H9 (cell line): ENCODE measurements at regions not wholly inside any gene's neighbourhood (a gene's known extent, or its start where the extent isn't known, plus 50 kb on each side); places are given as distances from the start of the nearest gene placed in this dataset.

ENCODE experiments used
- DNase-seq: peaks from one replicate; pipeline ENCODE4 v3.0.0-alpha.2; 2017
- H2AFZ ChIP-seq: one replicate; pipeline ENCODE4 v1.6.1; 2013; ENCODE audit warnings: mild to moderate bottlenecking, low read length, control low read depth, moderate library complexity
- H2AK5ac ChIP-seq: 2 replicates; pipeline ENCODE4 v1.6.1; 2013; ENCODE audit warnings: low read length, control low read depth, mixed read lengths; ENCODE audit not compliant: insufficient read length
- H2BK120ac ChIP-seq: one replicate; pipeline ENCODE4 v1.6.1; 2013; ENCODE audit warnings: low read depth, mild to moderate bottlenecking, low read length, control low read depth, inconsistent platforms; ENCODE audit not compliant: poor library complexity, severe bottlenecking
- H2BK12ac ChIP-seq: 2 replicates; pipeline ENCODE4 v1.6.1; 2013; ENCODE audit warnings: low read length, control low read depth, mixed read lengths, low read depth; ENCODE audit not compliant: insufficient read length
- H2BK15ac ChIP-seq: 2 replicates; pipeline ENCODE4 v1.6.1; 2013; ENCODE audit warnings: low read depth, low read length, control low read depth
- H2BK20ac ChIP-seq: one replicate; pipeline ENCODE4 v1.6.1; 2013; ENCODE audit warnings: low read depth, mild to moderate bottlenecking, low read length, control low read depth, inconsistent platforms; ENCODE audit not compliant: poor library complexity, severe bottlenecking
- H2BK5ac ChIP-seq: 2 replicates; pipeline ENCODE4 v1.6.1; 2013; ENCODE audit warnings: low read length, control low read depth, mixed read lengths; ENCODE audit not compliant: insufficient read length
- H3K14ac ChIP-seq: 2 replicates; pipeline ENCODE4 v1.6.1; 2013; ENCODE audit warnings: low read length, control low read depth; ENCODE audit not compliant: insufficient read depth
- H3K18ac ChIP-seq: 2 replicates; pipeline ENCODE4 v1.6.1; 2013; ENCODE audit warnings: low read depth, mild to moderate bottlenecking, mixed read lengths, low read length, control low read depth; ENCODE audit not compliant: insufficient read length
- H3K23ac ChIP-seq: 2 replicates; pipeline ENCODE4 v1.6.1; 2013; ENCODE audit warnings: low read length, control low read depth, mixed read lengths, low read depth; ENCODE audit not compliant: insufficient read length
- H3K23me2 ChIP-seq: 2 replicates; pipeline ENCODE4 v1.6.1; 2013; ENCODE audit warnings: low read depth, mild to moderate bottlenecking, mixed read lengths, low read length, control low read depth; ENCODE audit not compliant: insufficient read length, poor library complexity, severe bottlenecking
- H3K27ac ChIP-seq: 2 replicates; pipeline ENCODE4 v1.5.1; 2013; ENCODE audit warnings: low read length, control low read depth, mixed read lengths, low read depth; ENCODE audit not compliant: insufficient read length
- H3K27me3 ChIP-seq: 2 replicates; pipeline ENCODE4 v1.6.1; 2013; ENCODE audit warnings: low read length, control low read depth, inconsistent platforms; ENCODE audit not compliant: insufficient read depth
- H3K4ac ChIP-seq: 2 replicates; pipeline ENCODE4 v1.6.1; 2013; ENCODE audit warnings: low read depth, mild to moderate bottlenecking, control low read depth, inconsistent platforms, low read length, moderate library complexity
- H3K4me1 ChIP-seq: 2 replicates; pipeline ENCODE4 v1.6.1; 2013; ENCODE audit warnings: low read length, control low read depth, inconsistent platforms; ENCODE audit not compliant: insufficient read depth
- H3K4me2 ChIP-seq: 2 replicates; pipeline ENCODE4 v1.6.1; 2013; ENCODE audit warnings: low read length, control low read depth, mixed read lengths; ENCODE audit not compliant: insufficient read length, insufficient read depth
- H3K56ac ChIP-seq: 2 replicates; pipeline ENCODE4 v1.6.1; 2013; ENCODE audit warnings: low read depth, mild to moderate bottlenecking, mixed read lengths, low read length, control low read depth; ENCODE audit not compliant: insufficient read length
- H3K79me1 ChIP-seq: 2 replicates; pipeline ENCODE4 v1.6.1; 2013; ENCODE audit warnings: low read depth, mild to moderate bottlenecking, moderate library complexity, low read length, control low read depth, inconsistent platforms; ENCODE audit not compliant: insufficient read depth, poor library complexity, severe bottlenecking
- H3K79me2 ChIP-seq: 2 replicates; pipeline ENCODE4 v1.6.1; 2013; ENCODE audit warnings: low read length, control low read depth, inconsistent platforms; ENCODE audit not compliant: insufficient read depth
- H3K9ac ChIP-seq: 2 replicates; pipeline ENCODE4 v1.6.1; 2013; ENCODE audit warnings: low read length, control low read depth, mixed read lengths; ENCODE audit not compliant: insufficient read length; ENCODE audit errors: extremely low read depth
- H3K9me3 ChIP-seq: one replicate; pipeline ENCODE4 v1.6.1; 2013; ENCODE audit warnings: low read depth, low read length, inconsistent platforms; ENCODE audit not compliant: control insufficient read depth
- H3T11ph ChIP-seq: one replicate; pipeline ENCODE4 v1.6.1; 2013; ENCODE audit warnings: mild to moderate bottlenecking, low read length, control low read depth, inconsistent platforms
- H4K20me1 ChIP-seq: one replicate; pipeline ENCODE4 v1.6.1; 2013; ENCODE audit not compliant: control insufficient read depth, insufficient read length, insufficient read depth
- H4K5ac ChIP-seq: 2 replicates; pipeline ENCODE4 v1.6.1; 2013; ENCODE audit warnings: low read depth, mild to moderate bottlenecking, mixed read lengths, low read length, control low read depth; ENCODE audit not compliant: insufficient read length
- H4K8ac ChIP-seq: replicated peaks from 2 replicates; pipeline ENCODE4 v1.6.1; 2013; ENCODE audit warnings: low read length, control low read depth, mixed read lengths, low read depth; ENCODE audit not compliant: insufficient read length
- H4K91ac ChIP-seq: 2 replicates; pipeline ENCODE4 v1.6.1; 2013; ENCODE audit warnings: low read depth, mild to moderate bottlenecking, moderate library complexity, mixed read lengths, low read length, control low read depth; ENCODE audit not compliant: insufficient read length
- H3K27ac Mint-ChIP-seq, 3 experiments: 2 replicates in 2 of 3; 3 replicates in 1 of 3; pipeline ENCODE4 v1.8.0; 2020 to 2021; ENCODE audit warnings: mixed read lengths in 3 of 3, mild to moderate bottlenecking in 1 of 3, moderate library complexity in 1 of 3
- H3K27me3 Mint-ChIP-seq: 2 replicates; pipeline ENCODE4 v1.8.0; 2021; ENCODE audit warnings: low read depth, mild to moderate bottlenecking, moderate library complexity, mixed read lengths
- H3K36me3 Mint-ChIP-seq, 3 experiments: 2 replicates in 2 of 3; 3 replicates in 1 of 3; pipeline ENCODE4 v1.8.0; 2020 to 2021; ENCODE audit warnings: low read depth in 3 of 3, mixed read lengths in 3 of 3; ENCODE audit not compliant: insufficient read depth in 1 of 3
- H3K4me1 Mint-ChIP-seq, 2 experiments: 2 replicates each; pipeline ENCODE4 v1.8.0; 2020; ENCODE audit warnings: mixed read lengths in 2 of 2
- H3K4me3 Mint-ChIP-seq, 2 experiments: 2 replicates in 1 of 2; 3 replicates in 1 of 2; pipeline ENCODE4 v1.8.0; 2020 to 2021; ENCODE audit warnings: mild to moderate bottlenecking in 2 of 2, mixed read lengths in 2 of 2, moderate library complexity in 1 of 2
- H3K9me3 Mint-ChIP-seq, 2 experiments: 2 replicates in 1 of 2; 3 replicates in 1 of 2; pipeline ENCODE4 v1.8.0; 2020; ENCODE audit warnings: mild to moderate bottlenecking in 2 of 2, mixed read lengths in 2 of 2, moderate library complexity in 1 of 2
- CTCF ChIP-seq: fragments of 200-600 bp; sonication (generic); conservative IDR thresholded peaks from 3 replicates; pipeline ENCODE4 v1.8.0; 2021; ENCODE audit warnings: antibody characterized with exemption, mild to moderate bottlenecking
- WGBS: extraction: QIAGEN DNeasy Blood & Tissue Kit; methylation state at CpG from one replicate; pipeline ENCODE4 v1.1.7; 2013; ENCODE audit warnings: missing lambda C conversion rate, low lambda C conversion rate, mixed read lengths; ENCODE audit not compliant: insufficient read length; ENCODE audit errors: extremely low coverage; 5-methylcytosine and 5-hydroxymethylcytosine counted together

DNA sequence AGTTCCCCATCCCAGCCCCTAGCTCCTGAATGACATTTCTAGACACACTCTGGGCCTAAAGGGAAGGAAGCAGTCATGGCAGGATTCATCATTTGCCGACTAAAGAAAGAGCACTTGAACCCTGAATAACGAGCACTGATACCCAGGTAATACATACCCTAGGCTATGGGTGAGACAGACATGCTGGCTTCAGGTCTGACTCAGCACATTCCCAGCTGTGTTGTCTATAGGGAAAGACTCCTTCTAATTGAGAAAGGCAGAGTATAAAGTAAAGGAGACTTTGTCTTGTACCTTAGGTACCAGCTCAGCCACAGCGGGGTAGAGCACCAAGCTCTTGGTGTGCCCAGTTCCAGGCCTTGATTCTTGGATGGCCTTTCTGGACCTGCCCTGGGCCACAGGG, 870.5 kb downstream of the PDCD6IP start:
- no peaks in the 10 kb centered on the region for H3K4me1 ChIP-seq
- Mint-ChIP-seq H3K4me3 (no peak overlapping the region), H3K27me3 (no peaks in the 10 kb centered on the region), H3K36me3 (peaks cover 0 to 3% (median 0%) of the 10 kb centered on the region in 3 experiments; a peak in 3 of 7 replicates), H3K9me3 (peaks cover 0 to 2% of the 10 kb centered on the region in 2 experiments; a peak in 2 of 5 replicates), H3K4me1 (peaks cover 0 to 10% of the 10 kb centered on the region in 2 experiments; a peak in 2 of 4 replicates), H3K27ac (no peak overlapping the region)
- no peak overlapping the region for H4K8ac ChIP-seq
- no peak overlapping the region for H3T11ph ChIP-seq
- H2AFZ ChIP-seq, result no peak overlapping the region
- no peak overlapping the region for H3K27ac ChIP-seq
- H2BK120ac ChIP-seq, result no peak overlapping the region
- H3K9ac ChIP-seq, result no peak overlapping the region
- H3K56ac ChIP-seq, result no peak overlapping the region
- H3K23me2 ChIP-seq, result no peaks in the 10 kb centered on the region
- H3K79me1 ChIP-seq, result no peaks in the 10 kb centered on the region
- H3K18ac ChIP-seq, result no peak overlapping the region
- no peaks in the 10 kb centered on the region for H3K79me2 ChIP-seq
- no peak overlapping the region for H4K91ac ChIP-seq
- H2BK5ac ChIP-seq, result no peak overlapping the region
- WGBS, result no CpG with 5 or more reads among the region's 3 CpGs
- DNase-seq, result no peak
- H2BK20ac ChIP-seq, result no peak overlapping the region
- no peak overlapping the region for H3K4me2 ChIP-seq
- no peak overlapping the region for H2BK12ac ChIP-seq
- H2BK15ac ChIP-seq, result no peak overlapping the region
- no peak overlapping the region for H4K5ac ChIP-seq
- TF ChIP-seq CTCF, result no peak
- H3K27me3 ChIP-seq, result no peaks in the 10 kb centered on the region
- H2AK5ac ChIP-seq, result no peak overlapping the region
- no peaks in the 10 kb centered on the region for H3K9me3 ChIP-seq
- H3K4ac ChIP-seq, result no peak overlapping the region
- no peaks in the 10 kb centered on the region for H4K20me1 ChIP-seq
- no peak overlapping the region for H3K14ac ChIP-seq
- H3K23ac ChIP-seq, result no peak overlapping the region
